ENCODE measurements at regions not wholly inside any gene's neighbourhood (a gene's known extent, or its start where the extent isn't known, plus 50 kb on each side); places are given as distances from the start of the nearest gene placed in this dataset.

DNA sequence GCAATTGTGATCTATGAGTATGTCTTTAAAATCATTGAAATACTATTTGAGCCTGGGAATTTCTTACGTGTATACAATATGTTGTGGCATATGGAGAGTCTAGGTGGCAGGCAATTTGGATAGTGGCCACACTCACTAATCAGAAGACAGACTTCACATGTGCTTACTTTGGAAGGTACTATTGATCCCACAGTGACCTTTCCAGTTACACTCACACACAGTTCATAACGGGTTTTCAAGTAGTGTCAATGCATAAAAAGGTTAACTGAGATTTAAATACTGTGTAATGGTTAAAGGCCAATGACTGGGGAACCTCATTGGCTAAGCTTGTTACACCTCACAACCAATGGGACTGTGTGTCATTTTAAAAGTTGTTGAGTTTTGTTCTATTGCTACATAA, 783.2 kb downstream of the RPA4 start:
- intact Hi-C loops (cut with micrococcal nuclease) = no loop called here
- ChIA-PET POLR2A (no interaction called here), CTCF (no interaction called here)
- Mint-ChIP-seq H3K4me3 (no peak overlapping the region), H3K36me3 (no peaks in the 10 kb centered on the region), H3K4me1 (ENCODE audit: low read depth) (no peaks in the 10 kb centered on the region), H3K27ac (no peak overlapping the region), H3K27me3 (peaks cover 1% of the 10 kb centered on the region), H3K9me3 (no peaks in the 10 kb centered on the region)
- DNase-seq = no peak

DNA sequence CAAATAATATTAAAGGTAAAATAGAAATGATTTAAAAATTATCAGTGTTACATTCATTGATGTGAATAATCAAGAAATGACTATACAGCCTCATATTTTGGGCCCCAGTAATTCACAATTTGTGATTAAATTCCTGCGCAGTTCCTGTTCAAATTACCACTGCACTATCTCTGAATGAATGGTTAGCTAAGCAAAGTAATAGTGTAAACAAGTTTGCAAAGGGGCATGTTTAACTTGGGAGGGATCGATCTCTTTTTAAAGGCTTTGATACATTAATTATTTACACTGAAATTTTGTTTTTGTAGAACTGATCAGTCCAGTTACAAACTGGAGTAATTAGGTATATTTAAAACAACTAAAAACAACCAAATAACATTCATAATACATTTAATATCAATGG, 784.4 kb downstream of the RPA4 start:
- Mint-ChIP-seq H3K4me1 (ENCODE audit: low read depth) (no peaks in the 10 kb centered on the region), H3K4me3 (no peak overlapping the region), H3K9me3 (no peaks in the 10 kb centered on the region), H3K36me3 (no peaks in the 10 kb centered on the region), H3K27ac (no peak overlapping the region), H3K27me3 (peaks cover 1% of the 10 kb centered on the region)
- DNase-seq = no peak
- intact Hi-C loops (cut with micrococcal nuclease) = no loop called here
- ChIA-PET CTCF (no interaction called here), POLR2A (no interaction called here)

DNA sequence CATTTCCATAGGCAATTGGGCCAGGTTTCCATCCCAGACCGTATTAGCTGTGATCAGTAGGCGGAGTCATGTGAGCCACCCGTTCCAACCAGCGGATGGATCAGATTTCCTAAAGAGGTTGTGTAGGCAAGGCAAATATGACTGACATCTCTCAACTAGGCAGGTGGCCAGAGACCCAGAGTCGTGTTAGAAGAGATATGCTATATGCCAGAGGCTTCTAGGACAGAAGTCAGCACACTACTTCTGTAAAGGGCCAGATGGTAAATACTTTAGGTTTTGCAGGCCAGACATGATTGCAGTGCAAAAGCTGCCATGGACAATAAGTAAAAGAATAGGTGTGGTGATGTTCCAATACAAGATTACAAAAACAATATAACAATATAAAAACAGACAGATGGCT, 788.4 kb downstream of the RPA4 start:
- intact Hi-C loops (cut with micrococcal nuclease) = no loop called here
- CTCF ChIA-PET = no interaction called here
- DNase-seq = no peak
- H3K4me3 Mint-ChIP-seq = no peak overlapping the region
- POLR2A ChIA-PET = no interaction called here
- no peaks in the 10 kb centered on the region for H3K9me3 Mint-ChIP-seq
- H3K27me3 Mint-ChIP-seq = no peaks in the 10 kb centered on the region
- no peaks in the 10 kb centered on the region for H3K36me3 Mint-ChIP-seq
- H3K27ac Mint-ChIP-seq = no peak overlapping the region
- H3K4me1 Mint-ChIP-seq (ENCODE audit: low read depth) = no peaks in the 10 kb centered on the region

DNA sequence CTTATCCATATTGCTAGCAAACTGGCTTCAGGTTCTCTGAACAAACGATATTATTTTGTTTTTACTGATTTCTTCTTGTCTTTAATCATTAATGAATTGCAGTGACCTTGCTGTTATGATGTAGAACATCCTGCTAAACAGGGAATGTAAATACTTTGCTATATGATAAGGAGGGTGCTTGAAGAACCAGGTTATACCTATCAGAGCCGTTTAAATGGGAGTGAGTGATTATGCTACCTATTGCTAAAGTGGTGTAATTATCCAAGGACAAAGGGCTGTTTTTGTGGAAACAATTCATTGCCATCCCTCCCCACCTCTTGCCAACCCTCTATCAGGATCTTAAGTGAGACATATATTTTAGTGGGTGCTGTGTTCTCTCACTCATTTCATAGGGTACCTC, 788.9 kb downstream of the RPA4 start:
- no peaks in the 10 kb centered on the region for H3K4me1 Mint-ChIP-seq (ENCODE audit: low read depth)
- POLR2A ChIA-PET = no interaction called here
- H3K36me3 Mint-ChIP-seq = no peaks in the 10 kb centered on the region
- no peak overlapping the region for H3K4me3 Mint-ChIP-seq
- H3K27me3 Mint-ChIP-seq = no peaks in the 10 kb centered on the region
- CTCF ChIA-PET = no interaction called here
- no peak for DNase-seq
- no peak overlapping the region for H3K27ac Mint-ChIP-seq
- H3K9me3 Mint-ChIP-seq = no peaks in the 10 kb centered on the region
- intact Hi-C loops (cut with micrococcal nuclease) = no loop called here

DNA sequence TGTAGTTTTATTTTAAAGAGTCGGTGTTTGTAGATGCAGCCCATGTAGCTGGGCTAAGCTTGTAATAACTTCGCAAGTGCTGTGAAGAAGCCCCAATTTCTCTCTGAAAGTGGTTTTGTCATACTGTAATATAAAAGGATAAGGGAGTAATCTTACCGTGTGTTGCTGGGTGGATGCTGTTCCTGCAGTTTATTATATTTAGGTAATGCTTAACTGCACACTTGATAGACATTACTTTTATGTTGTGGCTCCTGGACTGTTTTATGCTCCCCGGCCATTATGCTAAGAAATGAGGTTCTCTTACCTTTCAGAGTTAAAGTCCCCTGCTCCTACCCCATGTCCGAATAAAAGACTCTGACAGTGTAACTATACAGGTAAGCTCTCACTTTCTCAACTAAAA, 789.4 kb downstream of the RPA4 start:
- no peak for DNase-seq
- ChIA-PET CTCF (no interaction called here), POLR2A (no interaction called here)
- intact Hi-C loops (cut with micrococcal nuclease) = no loop called here
- no peak overlapping the region for H3K4me3 Mint-ChIP-seq
- no peak overlapping the region for H3K27ac Mint-ChIP-seq
- no peaks in the 10 kb centered on the region for H3K27me3 Mint-ChIP-seq
- no peaks in the 10 kb centered on the region for H3K36me3 Mint-ChIP-seq
- no peaks in the 10 kb centered on the region for H3K9me3 Mint-ChIP-seq
- H3K4me1 Mint-ChIP-seq (ENCODE audit: low read depth) = no peaks in the 10 kb centered on the region

DNA sequence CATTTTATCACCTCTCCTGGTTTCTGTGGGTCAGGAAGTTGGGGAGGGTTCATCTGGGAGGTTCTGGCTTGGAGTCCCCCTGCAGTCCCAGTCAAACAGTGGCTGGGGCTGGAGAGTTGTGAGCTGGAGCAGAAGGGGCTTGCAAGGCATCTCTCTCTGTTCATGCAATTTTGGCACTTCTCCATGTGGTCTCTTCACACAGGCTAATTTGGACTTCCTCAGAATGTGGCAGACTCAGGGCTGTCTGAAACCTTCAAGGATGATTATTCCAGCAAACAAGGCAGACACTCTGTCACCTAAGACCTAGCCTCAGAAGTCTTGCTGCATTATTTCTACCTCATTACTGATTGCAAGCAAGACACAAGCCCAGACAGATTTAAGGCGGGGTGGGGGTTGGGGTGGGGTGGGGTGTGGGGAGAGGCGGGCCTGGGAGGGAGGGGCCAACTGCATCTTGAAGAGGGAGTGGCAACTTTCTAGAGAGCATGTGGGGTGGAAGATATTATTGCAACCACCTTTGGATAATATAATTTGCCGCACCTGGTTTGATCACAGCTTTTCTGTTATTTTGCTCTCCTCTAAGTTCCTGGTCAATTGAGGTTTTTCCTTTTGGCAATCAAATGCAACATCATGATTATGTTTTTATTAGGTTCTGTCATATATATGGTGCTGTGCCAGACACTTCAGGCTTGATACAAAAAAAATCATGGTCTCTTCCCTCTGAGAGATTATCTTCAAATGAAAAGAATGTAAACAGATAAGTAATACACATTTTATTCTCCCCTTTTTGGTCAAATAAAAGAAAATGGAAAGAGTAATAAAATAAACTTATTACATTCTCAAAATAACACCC, 799.5 kb downstream of the RPA4 start:
- H3K9me3 Mint-ChIP-seq = no peaks in the 10 kb centered on the region
- H3K4me3 Mint-ChIP-seq = no peak overlapping the region
- peaks cover 2% of the 10 kb centered on the region for H3K27me3 Mint-ChIP-seq
- no peak overlapping the region for H3K27ac Mint-ChIP-seq
- ChIA-PET POLR2A (no interaction called here), CTCF (interaction anchor here (0.7 kb wide), 1 partner anchor 58 kb away, joined by 3 read pairs; no protein-coding TSS in a partner anchor)
- DNase-seq = no peak
- no peaks in the 10 kb centered on the region for H3K4me1 Mint-ChIP-seq (ENCODE audit: low read depth)
- H3K36me3 Mint-ChIP-seq = no peaks in the 10 kb centered on the region
- intact Hi-C loops (cut with micrococcal nuclease) = no loop called here

DNA sequence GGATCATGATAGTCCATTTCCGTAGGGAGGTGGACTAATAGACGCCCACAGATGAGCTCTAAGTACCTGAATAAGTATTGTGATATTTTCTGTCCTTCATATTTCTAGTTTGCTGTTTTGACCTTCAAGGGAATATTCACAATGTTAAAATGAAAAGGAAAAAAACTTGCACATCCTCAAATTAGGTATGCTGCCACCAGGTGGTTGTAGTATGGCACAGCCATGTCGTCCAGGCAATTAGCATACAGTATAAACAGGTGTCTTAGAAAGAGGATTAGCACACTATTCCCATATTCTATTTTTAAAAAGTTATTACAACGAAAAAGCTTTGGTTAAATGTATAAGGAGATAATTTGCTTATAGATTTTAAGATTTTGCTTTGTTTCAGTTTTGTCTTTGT, 802.0 kb downstream of the RPA4 start:
- CTCF ChIA-PET = interaction anchor here (0.6 to 1.3 kb wide), 4 partner anchors 10 to 674 kb away, joined by 3 to 4 read pairs (median 4); no protein-coding TSS in a partner anchor

DNA sequence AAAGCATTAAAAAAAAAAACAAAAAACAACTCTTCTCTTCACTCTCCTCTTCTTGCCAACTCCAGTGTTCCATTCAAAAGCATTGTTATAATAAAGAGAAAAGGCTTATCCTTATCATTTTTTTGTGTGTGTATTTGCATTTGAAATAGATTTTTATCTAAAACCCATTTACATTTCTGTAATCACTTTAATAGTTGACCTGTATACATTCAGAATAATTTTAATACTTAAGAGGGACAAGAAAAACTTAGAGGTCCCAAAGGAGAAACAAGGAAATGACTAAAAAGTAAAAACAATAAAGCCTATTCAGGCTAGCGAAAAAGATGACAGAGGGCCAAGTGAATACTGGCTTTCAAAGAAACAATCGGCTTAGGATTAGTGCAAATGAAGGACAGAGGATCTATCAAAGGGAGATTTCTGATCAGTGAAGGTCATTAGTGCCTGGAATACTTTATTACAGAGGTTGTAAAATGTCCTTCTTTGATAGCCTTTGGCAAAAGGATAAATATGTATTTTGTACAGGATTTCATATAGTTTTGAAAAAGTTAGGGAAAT, 808.3 kb downstream of the RPA4 start:
- no peaks in the 10 kb centered on the region for H3K4me1 Mint-ChIP-seq (ENCODE audit: low read depth)
- no peak for DNase-seq
- H3K9me3 Mint-ChIP-seq = no peaks in the 10 kb centered on the region
- no peaks in the 10 kb centered on the region for H3K36me3 Mint-ChIP-seq
- intact Hi-C loops (cut with micrococcal nuclease) = no loop called here
- H3K27me3 Mint-ChIP-seq = peaks cover 2% of the 10 kb centered on the region
- POLR2A ChIA-PET = no interaction called here
- CTCF ChIA-PET = no interaction called here
- H3K4me3 Mint-ChIP-seq = no peak overlapping the region
- no peak overlapping the region for H3K27ac Mint-ChIP-seq

More for the DNA sequence above, 802.0 kb downstream of the RPA4 start:
- POLR2A ChIA-PET = no interaction called here
- intact Hi-C loops (cut with micrococcal nuclease) = loop anchor here (5.0 kb wide), 1 partner anchor 658 kb away; no protein-coding TSS in a partner anchor
- Mint-ChIP-seq H3K4me1 (ENCODE audit: low read depth) (no peaks in the 10 kb centered on the region), H3K4me3 (no peak overlapping the region), H3K27me3 (peaks cover 2% of the 10 kb centered on the region), H3K27ac (no peak overlapping the region), H3K9me3 (no peaks in the 10 kb centered on the region), H3K36me3 (no peaks in the 10 kb centered on the region)
- DNase-seq = peak; percentile 14

DNA sequence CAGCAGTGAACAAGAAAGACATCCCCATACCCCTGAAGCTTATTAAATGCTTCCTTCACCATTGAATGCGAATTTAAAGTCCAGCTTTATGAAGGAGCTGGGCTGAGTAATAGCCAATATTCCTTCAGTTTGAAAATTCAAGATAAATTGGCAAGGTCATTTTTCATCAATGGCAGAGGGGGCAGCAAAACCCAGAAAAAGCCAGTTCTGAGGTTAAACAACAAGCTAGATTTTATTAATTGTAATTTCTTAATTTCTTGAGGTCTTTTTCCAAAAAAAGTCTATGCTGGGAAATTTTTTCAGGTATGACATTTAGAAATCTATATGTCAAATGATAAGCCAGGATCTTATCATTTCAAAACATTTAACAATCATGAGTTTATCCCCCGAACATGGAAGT, 808.9 kb downstream of the RPA4 start:
- DNase-seq = no peak
- Mint-ChIP-seq H3K4me3 (no peak overlapping the region), H3K9me3 (no peaks in the 10 kb centered on the region), H3K27ac (no peak overlapping the region), H3K27me3 (no peaks in the 10 kb centered on the region), H3K36me3 (no peaks in the 10 kb centered on the region), H3K4me1 (ENCODE audit: low read depth) (no peaks in the 10 kb centered on the region)
- intact Hi-C loops (cut with micrococcal nuclease) = no loop called here
- POLR2A ChIA-PET = no interaction called here
- CTCF ChIA-PET = no interaction called here

DNA sequence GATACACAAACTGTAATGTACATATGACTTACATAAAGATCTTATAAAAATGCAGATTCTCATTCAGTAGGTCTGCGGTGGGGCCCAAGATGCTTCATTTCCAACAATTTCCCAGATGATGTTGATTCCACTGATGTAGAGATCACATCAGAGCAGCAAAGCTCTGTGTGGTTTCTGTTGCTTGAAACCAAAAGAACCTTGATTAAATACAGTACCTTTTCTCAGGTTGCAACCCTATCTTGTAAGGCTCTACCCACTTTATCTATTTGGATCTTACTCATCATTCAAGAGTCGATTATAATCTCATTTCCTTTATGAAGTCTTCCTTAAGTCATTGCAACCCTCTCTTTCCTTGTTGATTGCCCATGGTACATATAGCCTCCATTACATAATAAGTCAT, 816.8 kb downstream of the RPA4 start:
- H3K9me3 Mint-ChIP-seq = no peaks in the 10 kb centered on the region
- no peaks in the 10 kb centered on the region for H3K36me3 Mint-ChIP-seq
- no peak overlapping the region for H3K27ac Mint-ChIP-seq
- H3K4me1 Mint-ChIP-seq (ENCODE audit: low read depth) = peaks cover 3% of the 10 kb centered on the region
- no peaks in the 10 kb centered on the region for H3K27me3 Mint-ChIP-seq
- H3K4me3 Mint-ChIP-seq = no peak overlapping the region
- POLR2A ChIA-PET = no interaction called here
- CTCF ChIA-PET = no interaction called here
- intact Hi-C loops (cut with micrococcal nuclease) = no loop called here
- no peak for DNase-seq

DNA sequence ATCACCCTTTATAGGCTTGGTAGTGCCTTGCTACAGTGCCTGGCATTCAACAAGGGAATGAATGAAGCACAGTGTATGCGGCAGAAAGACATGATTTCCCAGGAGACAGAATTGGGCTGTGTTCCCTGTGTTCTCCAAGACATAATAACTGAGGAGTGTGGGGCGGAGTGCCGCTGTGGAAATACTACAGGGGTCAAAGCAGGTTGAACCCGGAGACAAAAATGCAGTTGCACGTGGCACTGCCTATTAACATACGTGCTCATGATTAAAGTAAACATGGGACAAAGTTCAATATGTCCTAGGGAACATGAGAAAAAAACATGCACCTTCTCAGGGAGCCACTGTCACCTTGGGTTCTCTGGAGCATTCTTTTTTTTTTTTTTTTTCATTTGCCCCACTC, 820.8 kb downstream of the RPA4 start:
- H3K27ac Mint-ChIP-seq = no peak overlapping the region
- POLR2A ChIA-PET = no interaction called here
- no peaks in the 10 kb centered on the region for H3K27me3 Mint-ChIP-seq
- peaks cover 3% of the 10 kb centered on the region for H3K4me1 Mint-ChIP-seq (ENCODE audit: low read depth)
- CTCF ChIA-PET = no interaction called here
- no peaks in the 10 kb centered on the region for H3K36me3 Mint-ChIP-seq
- DNase-seq = no peak
- no peaks in the 10 kb centered on the region for H3K9me3 Mint-ChIP-seq
- intact Hi-C loops (cut with micrococcal nuclease) = no loop called here
- H3K4me3 Mint-ChIP-seq = no peak overlapping the region

DNA sequence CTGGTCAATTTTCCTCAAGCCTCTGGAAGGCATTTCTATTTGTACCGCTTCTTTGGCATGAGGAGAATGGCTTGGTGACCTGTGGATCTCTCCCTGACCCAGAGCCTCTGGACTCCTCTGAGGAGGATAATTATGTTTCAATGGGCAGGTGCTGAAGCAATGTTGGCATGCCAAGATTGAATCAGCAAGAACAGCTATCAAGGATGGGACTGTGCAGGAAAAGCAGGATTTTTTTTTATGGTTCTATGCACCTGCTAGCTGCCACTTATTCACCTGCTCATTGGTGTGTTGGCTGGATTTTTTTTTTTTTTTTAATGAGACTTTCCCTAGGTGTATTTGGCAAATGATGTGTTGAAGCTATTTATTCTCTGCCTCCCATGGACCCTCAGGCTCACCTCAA, 821.2 kb downstream of the RPA4 start:
- no peak overlapping the region for H3K27ac Mint-ChIP-seq
- no peaks in the 10 kb centered on the region for H3K9me3 Mint-ChIP-seq
- CTCF ChIA-PET = no interaction called here
- H3K4me1 Mint-ChIP-seq (ENCODE audit: low read depth) = peaks cover 3% of the 10 kb centered on the region
- DNase-seq = no peak
- no peaks in the 10 kb centered on the region for H3K27me3 Mint-ChIP-seq
- intact Hi-C loops (cut with micrococcal nuclease) = no loop called here
- no peak overlapping the region for H3K4me3 Mint-ChIP-seq
- no peaks in the 10 kb centered on the region for H3K36me3 Mint-ChIP-seq
- POLR2A ChIA-PET = no interaction called here

DNA sequence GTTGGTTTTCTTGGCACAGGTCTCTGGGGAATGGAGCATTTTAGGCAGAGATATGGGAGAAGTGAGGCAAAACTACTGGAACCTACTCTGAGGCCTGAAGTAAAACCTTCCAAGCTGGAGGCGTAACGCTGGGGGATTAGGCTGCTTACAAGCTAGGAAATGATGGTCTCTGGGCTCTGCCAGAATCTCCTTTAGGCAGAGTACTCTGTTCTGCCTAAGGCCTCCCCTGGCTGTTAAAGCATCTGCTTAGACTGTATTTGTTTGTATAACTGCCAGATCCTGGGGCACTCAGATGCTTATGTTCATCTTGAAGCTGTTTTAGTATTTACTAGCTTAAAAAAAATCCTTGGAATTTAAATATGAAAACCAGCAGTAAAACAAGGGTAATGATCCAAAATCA, 822.2 kb downstream of the RPA4 start:
- no peaks in the 10 kb centered on the region for H3K27me3 Mint-ChIP-seq
- no peaks in the 10 kb centered on the region for H3K4me1 Mint-ChIP-seq (ENCODE audit: low read depth)
- no peaks in the 10 kb centered on the region for H3K9me3 Mint-ChIP-seq
- DNase-seq = no peak
- H3K27ac Mint-ChIP-seq = no peak overlapping the region
- ChIA-PET CTCF (no interaction called here), POLR2A (no interaction called here)
- intact Hi-C loops (cut with micrococcal nuclease) = no loop called here
- no peaks in the 10 kb centered on the region for H3K36me3 Mint-ChIP-seq
- H3K4me3 Mint-ChIP-seq = no peak overlapping the region

Measured in activated CD4-positive, alpha-beta memory T cell treated with anti-CD3 and anti-CD28 coated beads for 36 hours (primary cell).